ENCODE measurements at regions not wholly inside any gene's neighbourhood (a gene's known extent, or its start where the extent isn't known, plus 50 kb on each side); places are given as distances from the start of the nearest gene placed in this dataset.

GRCh38 chr1:115507901-115508300 is 133.9 kb upstream of the VANGL1 start:
- no peak for TF ChIP-seq CTCF (conservative IDR thresholded peaks at IDR 0.05 in 1 of 2, IDR thresholded peaks at IDR 0.05 in 1 of 2; ENCODE audit: extremely low read depth in 1 of 2, insufficient read depth in 1 of 2, low read depth in 1 of 2, low read length in 2 of 2)
- no peak for TF ChIP-seq EZH2 (IDR thresholded peaks at IDR 0.05; ENCODE audit: borderline replicate concordance, low read length)

Data from mammary epithelial cell (primary cell).